Tibial nerve (tissue), 4 donors: ENCODE measurements at regions not wholly inside any gene's neighbourhood (a gene's known extent, or its start where the extent isn't known, plus 50 kb on each side); places are given as distances from the start of the nearest gene placed in this dataset.
A peak's percentile ranks its signal among the peaks of the same experiment; 100 is the strongest.

Experiments used
- DNase-seq, 2 donors: peaks; one replicate each; pipeline ENCODE4 v3.0.0-alpha.2; 2019; ENCODE audit warnings: low spot score in 2 of 2
- H3K27ac ChIP-seq, 4 donors: fragments of 200-600 bp; sonication (generic) in 3 of 4; one replicate each; pipeline ENCODE4 v1.5.1; 2017 to 2019; ENCODE audit warnings: mild to moderate bottlenecking in 1 of 4
- H3K27me3 ChIP-seq, 2 donors: fragments of 200-600 bp; sonication (generic) in 1 of 2; one replicate each; pipeline versions ENCODE4 v1.5.1 to v1.6.0; 2017 to 2019
- H3K36me3 ChIP-seq, 3 donors: fragments of 200-600 bp; sonication (generic); one replicate each; pipeline ENCODE4 v1.5.1; 2018 to 2019
- H3K4me1 ChIP-seq, 4 donors: fragments of 200-600 bp; sonication (generic) in 3 of 4; one replicate each; pipeline ENCODE4 v1.5.1; 2017 to 2019
- H3K4me3 ChIP-seq, 4 donors: fragments of 200-600 bp; sonication (generic) in 3 of 4; one replicate each; pipeline ENCODE4 v1.5.1; 2017 to 2019; ENCODE audit warnings: mild to moderate bottlenecking in 1 of 4, moderate library complexity in 1 of 4
- H3K9me3 ChIP-seq, 4 donors: fragments of 200-600 bp; sonication (generic) in 3 of 4; one replicate each; pipeline ENCODE4 v1.5.1; 2017 to 2019
- EP300 ChIP-seq, 2 donors: sonication (generic); formaldehyde crosslinking; IDR thresholded peaks; one replicate each; pipeline ENCODE4 v1.6.1; 2017; ENCODE audit warnings: antibody characterized with exemption in 2 of 2, mild to moderate bottlenecking in 1 of 2
- POLR2A ChIP-seq, 2 donors: fragments of 450-650 bp; IDR thresholded peaks; one replicate each; pipeline ENCODE4 v1.6.1; 2017; ENCODE audit warnings: antibody characterized with exemption in 2 of 2, mild to moderate bottlenecking in 2 of 2, moderate library complexity in 2 of 2
- WGBS, 2 donors: methylation state at CpG; one replicate each; pipeline ENCODE4 v1.1.5; 2018; 5-methylcytosine and 5-hydroxymethylcytosine counted together
- TF ChIP-seq, protein P1 (sequence below), 5 experiments: fragments of 200-600 bp in 3 of 5; fragments of 450-650 bp in 2 of 5; sonication (generic) in 3 of 5; IDR thresholded peaks; one replicate each; pipeline ENCODE4 v1.5.1; 2016 to 2019; ENCODE audit warnings: antibody characterized with exemption in 5 of 5, mild to moderate bottlenecking in 3 of 5, moderate library complexity in 2 of 5

DNA sequence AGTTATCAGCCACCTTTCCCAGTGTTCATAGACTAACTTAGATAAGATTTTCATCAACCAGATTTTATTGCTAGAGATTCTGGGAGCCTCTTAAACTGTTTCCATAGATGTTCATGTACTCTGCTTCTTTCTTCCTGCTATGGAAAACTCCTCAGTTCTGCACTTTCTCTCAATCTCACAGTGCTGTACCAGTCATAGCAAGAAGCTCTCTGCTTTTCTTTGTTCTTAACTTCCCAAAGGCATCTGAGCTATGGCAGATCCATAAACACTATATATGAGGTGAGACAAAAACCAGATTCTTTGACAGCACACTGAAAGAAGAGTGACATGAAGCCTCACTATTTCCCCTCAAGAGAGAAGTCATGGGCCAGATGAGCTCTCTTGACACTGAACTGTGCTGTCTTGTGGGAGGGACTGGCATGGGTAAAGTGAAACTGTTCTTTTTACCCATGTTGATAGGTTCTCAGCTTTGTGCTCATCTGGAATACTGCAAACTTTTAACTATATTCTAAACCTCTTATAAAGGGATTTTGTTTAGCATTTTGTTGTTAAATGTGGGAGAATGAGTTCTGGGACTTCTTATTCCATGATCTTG lies 64.2 kb upstream of the LYPLAL1 start:
- Histone ChIP-seq H3K4me1 (no peaks in the 10 kb centered on the region), H3K36me3 (no peaks in the 10 kb centered on the region), H3K27me3 (no peaks in the 10 kb centered on the region), H3K9me3 (peaks cover 0 to 8% (median 3%) of the 10 kb centered on the region in 4 donors), H3K4me3 (no peak overlapping the region), H3K27ac (no peak overlapping the region)
- TF ChIP-seq POLR2A (IDR thresholded peaks at IDR 0.05) (no peak), EP300 (IDR thresholded peaks at IDR 0.05) (no peak)
- TF ChIP-seq, protein P1, sequence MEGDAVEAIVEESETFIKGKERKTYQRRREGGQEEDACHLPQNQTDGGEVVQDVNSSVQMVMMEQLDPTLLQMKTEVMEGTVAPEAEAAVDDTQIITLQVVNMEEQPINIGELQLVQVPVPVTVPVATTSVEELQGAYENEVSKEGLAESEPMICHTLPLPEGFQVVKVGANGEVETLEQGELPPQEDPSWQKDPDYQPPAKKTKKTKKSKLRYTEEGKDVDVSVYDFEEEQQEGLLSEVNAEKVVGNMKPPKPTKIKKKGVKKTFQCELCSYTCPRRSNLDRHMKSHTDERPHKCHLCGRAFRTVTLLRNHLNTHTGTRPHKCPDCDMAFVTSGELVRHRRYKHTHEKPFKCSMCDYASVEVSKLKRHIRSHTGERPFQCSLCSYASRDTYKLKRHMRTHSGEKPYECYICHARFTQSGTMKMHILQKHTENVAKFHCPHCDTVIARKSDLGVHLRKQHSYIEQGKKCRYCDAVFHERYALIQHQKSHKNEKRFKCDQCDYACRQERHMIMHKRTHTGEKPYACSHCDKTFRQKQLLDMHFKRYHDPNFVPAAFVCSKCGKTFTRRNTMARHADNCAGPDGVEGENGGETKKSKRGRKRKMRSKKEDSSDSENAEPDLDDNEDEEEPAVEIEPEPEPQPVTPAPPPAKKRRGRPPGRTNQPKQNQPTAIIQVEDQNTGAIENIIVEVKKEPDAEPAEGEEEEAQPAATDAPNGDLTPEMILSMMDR (IDR thresholded peaks at IDR 0.05) = no peak
- no peak for DNase-seq

DNA sequence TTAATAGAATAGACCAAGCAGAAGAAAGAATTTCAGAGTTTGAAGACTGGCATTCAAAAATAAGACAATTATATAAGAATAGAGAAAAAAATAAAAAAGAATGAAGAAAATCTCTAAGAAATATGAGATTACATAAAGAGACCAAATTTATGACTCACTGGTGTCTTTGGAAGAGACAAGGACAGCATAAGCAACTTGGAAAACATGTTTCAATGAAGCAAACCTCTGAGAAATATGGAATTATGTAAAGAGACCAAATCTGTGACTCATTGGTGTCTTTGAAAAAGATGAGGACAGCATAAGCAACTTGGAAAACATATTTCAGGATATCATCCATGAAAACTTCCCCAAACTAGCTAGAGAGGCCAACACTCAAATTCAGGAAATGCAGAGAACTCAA lies 60.4 kb upstream of the LYPLAL1 start:
- no peak overlapping the region for H3K27ac ChIP-seq
- H3K36me3 ChIP-seq = no peaks in the 10 kb centered on the region
- TF ChIP-seq, protein P1 (IDR thresholded peaks at IDR 0.05) = no peak
- no peak for TF ChIP-seq POLR2A (IDR thresholded peaks at IDR 0.05)
- TF ChIP-seq EP300 (IDR thresholded peaks at IDR 0.05) = no peak
- peaks cover 0 to 8% (median 3%) of the 10 kb centered on the region in 4 donors for H3K9me3 ChIP-seq
- no peak overlapping the region for H3K4me3 ChIP-seq
- no peaks in the 10 kb centered on the region for H3K27me3 ChIP-seq
- H3K4me1 ChIP-seq = no peaks in the 10 kb centered on the region
- DNase-seq = no peak

DNA sequence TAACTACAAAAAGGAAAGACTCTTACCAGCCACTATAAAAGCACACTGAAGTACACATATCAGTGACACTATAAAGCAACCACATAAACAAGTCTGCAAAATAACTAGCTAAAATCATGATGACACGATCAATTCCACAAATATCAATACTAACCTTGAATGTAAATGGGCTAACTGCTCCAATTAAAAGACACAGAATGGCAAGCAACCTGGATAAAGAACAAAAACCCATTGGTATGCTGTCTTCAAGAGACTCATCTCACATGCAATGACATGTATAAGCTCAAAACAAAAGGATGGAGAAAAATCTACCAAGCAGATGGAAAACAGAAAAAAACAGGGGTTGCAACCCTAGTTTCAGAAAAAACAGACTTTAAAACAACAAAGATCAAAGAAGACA lies 59.7 kb upstream of the LYPLAL1 start:
- no peak for DNase-seq
- no peak overlapping the region for H3K27ac ChIP-seq
- H3K27me3 ChIP-seq = no peaks in the 10 kb centered on the region
- no peak overlapping the region for H3K4me3 ChIP-seq
- H3K36me3 ChIP-seq = no peaks in the 10 kb centered on the region
- no peak for TF ChIP-seq EP300 (IDR thresholded peaks at IDR 0.05)
- TF ChIP-seq POLR2A (IDR thresholded peaks at IDR 0.05) = no peak
- H3K4me1 ChIP-seq = no peaks in the 10 kb centered on the region
- 92 to 100% methylated on average over 1 of the region's 1 CpG for WGBS, 2 donors
- H3K9me3 ChIP-seq = peaks cover 0 to 8% (median 3%) of the 10 kb centered on the region in 4 donors

DNA sequence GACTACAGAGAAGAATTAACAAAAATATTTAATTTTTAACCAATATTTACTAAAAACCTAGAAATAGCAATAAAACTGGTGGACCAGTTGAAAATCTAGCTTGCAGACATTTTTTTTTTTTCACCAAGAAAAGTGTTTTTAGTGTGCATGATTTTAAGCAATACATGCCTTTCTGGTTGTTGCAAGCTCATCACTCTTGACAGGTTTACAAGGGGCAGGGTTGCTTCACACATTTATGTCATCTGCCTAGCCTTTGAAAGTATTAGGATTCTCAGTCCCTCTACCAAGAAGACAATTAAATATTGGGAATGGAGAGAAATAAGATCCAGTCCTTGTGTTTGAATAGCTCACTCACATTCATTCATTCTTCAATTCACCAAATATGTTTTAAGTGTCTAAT lies 53.8 kb upstream of the LYPLAL1 start:
- TF ChIP-seq POLR2A (IDR thresholded peaks at IDR 0.05) (no peak), EP300 (IDR thresholded peaks at IDR 0.05) (no peak)
- TF ChIP-seq, protein P1 (IDR thresholded peaks at IDR 0.05) = no peak
- Histone ChIP-seq H3K36me3 (no peaks in the 10 kb centered on the region), H3K27me3 (no peaks in the 10 kb centered on the region), H3K9me3 (no peaks in the 10 kb centered on the region), H3K27ac (no peak overlapping the region), H3K4me3 (no peak overlapping the region), H3K4me1 (peaks cover 0 to 37% (median 4%) of the 10 kb centered on the region in 4 donors)
- no peak for DNase-seq

DNA sequence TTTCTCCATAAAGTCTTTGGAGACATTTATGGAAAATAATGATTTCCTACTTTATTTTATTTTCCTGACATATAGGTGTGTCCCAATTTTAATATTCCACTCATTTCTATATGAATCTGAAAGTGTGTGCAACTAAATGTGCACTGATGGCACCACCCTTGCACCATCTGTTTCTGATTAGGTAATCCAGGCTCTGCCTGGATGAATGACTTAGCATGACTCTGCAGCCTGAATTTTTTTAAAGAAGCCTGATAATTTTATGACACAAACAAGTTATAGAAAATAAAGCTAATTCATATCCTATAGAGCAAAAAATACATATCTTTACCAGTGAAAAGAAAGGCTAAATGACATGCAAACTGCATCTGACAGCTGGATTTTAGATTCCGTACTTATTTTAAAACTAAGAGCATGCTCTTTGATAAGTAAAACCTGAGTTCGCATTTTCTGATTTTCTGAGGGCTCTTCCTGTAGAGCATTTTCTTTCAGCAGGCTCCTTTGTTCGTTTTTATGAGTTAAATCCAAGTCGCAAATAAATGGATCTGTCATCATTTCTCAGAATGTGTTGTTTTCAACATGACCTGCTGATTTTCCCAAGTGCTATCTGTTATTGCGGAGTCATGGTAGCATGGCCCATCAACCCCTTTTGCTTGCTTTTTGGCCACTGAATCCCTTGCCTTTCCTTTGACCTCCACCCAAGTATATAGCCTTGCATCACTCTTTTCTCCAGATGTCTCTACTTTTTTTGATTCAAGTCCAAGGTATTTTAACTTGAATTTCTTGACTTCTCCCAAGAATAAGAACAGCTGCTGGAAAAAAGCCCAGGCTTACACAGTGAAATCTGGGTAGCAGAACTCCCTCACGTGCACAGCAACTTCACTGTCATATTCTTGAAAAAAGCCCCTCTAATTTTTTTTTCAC lies 52.8 kb upstream of the LYPLAL1 start:
- H3K9me3 ChIP-seq = no peaks in the 10 kb centered on the region
- peak overlapping the region in 1 of 4 donors; percentile 65 for H3K27ac ChIP-seq
- peaks cover 0 to 37% (median 4%) of the 10 kb centered on the region in 4 donors for H3K4me1 ChIP-seq
- peak; percentile 43 to 87 for TF ChIP-seq EP300 (IDR thresholded peaks at IDR 0.05)
- TF ChIP-seq, protein P1 (IDR thresholded peaks at IDR 0.05) = no peak
- no peak for TF ChIP-seq POLR2A (IDR thresholded peaks at IDR 0.05)
- H3K27me3 ChIP-seq = no peaks in the 10 kb centered on the region
- WGBS, 2 donors = 43 to 44% methylated on average over 6 of the region's 6 CpGs
- H3K36me3 ChIP-seq = no peaks in the 10 kb centered on the region
- no peak overlapping the region for H3K4me3 ChIP-seq
- peak; percentile 27 to 91 for DNase-seq
